D721Med (cell line): ENCODE measurements at regions not wholly inside any gene's neighbourhood (a gene's known extent, or its start where the extent isn't known, plus 50 kb on each side); places are given as distances from the start of the nearest gene placed in this dataset.
A peak's percentile ranks its signal among the peaks of the same experiment; 100 is the strongest.
"Not testable (repeated sequence)": the region's sequence is repeated elsewhere in the genome, so short reads cannot be mapped to it uniquely, and the experiment has no call there.

Experiments used
- DNase-seq: peaks from one replicate; pipeline ENCODE4 v3.0.0; 2011; ENCODE audit warnings: low spot score; ENCODE audit not compliant: insufficient read length
- FAIRE-seq: peaks from 2 replicates; lab custom pipeline; 2011; peaks lifted over from hg19 to GRCh38; lab: Jason Lieb, UNC
- CTCF ChIP-seq: IDR thresholded peaks from 2 replicates; pipeline ENCODE4 v1.5.1; 2012; ENCODE audit warnings: mild to moderate bottlenecking, control low read depth; ENCODE audit not compliant: insufficient read depth; ENCODE audit errors: missing control alignments

- no peak for FAIRE-seq
- no peak for TF ChIP-seq CTCF
- DNase-seq = no peak
Observed at GRCh38 chr16:55021595-55022475, 91.2 kb downstream of the IRX5 start.

- not testable (repeated sequence) for FAIRE-seq, DNase-seq
Observed at GRCh38 chr16:55027260-55027659, 96.6 kb downstream of the IRX5 start.

GRCh38 chr16:55029509-55029908, 98.8 kb downstream of the IRX5 start:
- DNase-seq = no peak
- no peak for TF ChIP-seq CTCF
- FAIRE-seq = no peak

- FAIRE-seq = no peak
- DNase-seq = no peak
- no peak for TF ChIP-seq CTCF
Observed at GRCh38 chr16:55030944-55031343, 100.3 kb downstream of the IRX5 start.

GRCh38 chr16:55031481-55031880, 100.8 kb downstream of the IRX5 start:
- no peak for FAIRE-seq
- no peak for DNase-seq
- TF ChIP-seq CTCF = no peak

GRCh38 chr16:55033225-55034156, 102.8 kb downstream of the IRX5 start:
- FAIRE-seq (no peak), DNase-seq (no peak)
- no peak for TF ChIP-seq CTCF

GRCh38 chr16:55035029-55035428, 104.4 kb downstream of the IRX5 start:
- FAIRE-seq = no peak
- DNase-seq = no peak
- TF ChIP-seq CTCF = peak; percentile 49
